AG04450 (cell line): ENCODE measurements at regions not wholly inside any gene's neighbourhood (a gene's known extent, or its start where the extent isn't known, plus 50 kb on each side); places are given as distances from the start of the nearest gene placed in this dataset.

Experiments
- CTCF ChIA-PET: fragments of 300-600, 350-600 bp; formaldehyde crosslinking; extraction: SDS; loops from one replicate; lab custom pipeline; 2022; ENCODE audit warnings: antibody characterized with exemption, inconsistent platforms; lab: Charles Lee
- POLR2A ChIA-PET: fragments of 350-600 bp; formaldehyde crosslinking; extraction: SDS; loops from one replicate; lab custom pipeline; 2021; ENCODE audit warnings: antibody characterized with exemption, inconsistent platforms; lab: Yijun Ruan, JAX
- DNase-seq: peaks from one replicate; pipeline ENCODE4 v3.0.0-alpha.2; 2011; ENCODE audit warnings: low read depth, low spot score
- H3K27ac ChIP-seq: one replicate; pipeline ENCODE4 v1.5.1; 2012; ENCODE audit warnings: low read depth, low read length, control low read depth
- H3K27me3 ChIP-seq: one replicate; pipeline ENCODE4 v1.6.0; 2012; ENCODE audit warnings: low read length; ENCODE audit not compliant: control insufficient read depth, insufficient read depth
- H3K4me3 ChIP-seq: 2 replicates; pipeline ENCODE4 v1.5.1; 2011; ENCODE audit warnings: mild to moderate bottlenecking, low read depth, low read length, control low read depth
- H3K9me3 ChIP-seq: 2 replicates; pipeline ENCODE4 v1.5.1; 2012; ENCODE audit warnings: low read length; ENCODE audit not compliant: control insufficient read depth, insufficient read depth
- CTCF ChIP-seq: IDR thresholded peaks from 2 replicates; pipeline ENCODE4 v1.5.1; 2011; ENCODE audit warnings: low read depth, low read length, control low read depth, inconsistent platforms

GRCh38 chr7:110573862-110574528 is 516.9 kb upstream of the LRRN3 start:
- peak overlapping the region; percentile 89 for H3K27ac ChIP-seq
- no peak for TF ChIP-seq CTCF
- CTCF ChIA-PET: interaction anchor here (1.5 kb wide), 1 partner anchor 18 kb away, joined by 6 read pairs; no protein-coding TSS in a partner anchor
- no peaks in the 10 kb centered on the region for H3K9me3 ChIP-seq
- H3K27me3 ChIP-seq: no peaks in the 10 kb centered on the region
- POLR2A ChIA-PET: interaction anchor here (0.9 kb wide), 1 partner anchor 40 kb away, joined by 3 read pairs; no protein-coding TSS in a partner anchor
- H3K4me3 ChIP-seq: no peak overlapping the region
- DNase-seq: peak; percentile 85

- H3K4me3 ChIP-seq: no peak overlapping the region
- POLR2A ChIA-PET: no interaction called here
- no peak for DNase-seq
- TF ChIP-seq CTCF: no peak
- H3K27ac ChIP-seq: no peak overlapping the region
- no peaks in the 10 kb centered on the region for H3K27me3 ChIP-seq
- CTCF ChIA-PET: no interaction called here
- H3K9me3 ChIP-seq: no peaks in the 10 kb centered on the region
Observed at GRCh38 chr7:110587294-110587693, 503.6 kb upstream of the LRRN3 start.

- no peak for TF ChIP-seq CTCF
- Histone ChIP-seq H3K27ac (no peak overlapping the region), H3K9me3 (no peaks in the 10 kb centered on the region), H3K27me3 (no peaks in the 10 kb centered on the region), H3K4me3 (no peak overlapping the region)
- POLR2A ChIA-PET: no interaction called here
- CTCF ChIA-PET: no interaction called here
- DNase-seq: no peak
Observed at GRCh38 chr7:110590415-110590814, 500.5 kb upstream of the LRRN3 start.

GRCh38 chr7:110591341-110591740 is 499.6 kb upstream of the LRRN3 start:
- H3K27ac ChIP-seq: no peak overlapping the region
- TF ChIP-seq CTCF: no peak
- no peak for DNase-seq
- CTCF ChIA-PET: interaction anchor here (1.5 kb wide), 1 partner anchor 18 kb away, joined by 6 read pairs; no protein-coding TSS in a partner anchor
- POLR2A ChIA-PET: interaction anchor here (0.7 kb wide), 1 partner anchor 52 kb away, joined by 3 read pairs; no protein-coding TSS in a partner anchor
- H3K9me3 ChIP-seq: no peaks in the 10 kb centered on the region
- no peak overlapping the region for H3K4me3 ChIP-seq
- H3K27me3 ChIP-seq: no peaks in the 10 kb centered on the region

GRCh38 chr7:110592557-110592956 is 498.4 kb upstream of the LRRN3 start:
- no peak for TF ChIP-seq CTCF
- no peak overlapping the region for H3K4me3 ChIP-seq
- CTCF ChIA-PET: no interaction called here
- no peak for DNase-seq
- no peaks in the 10 kb centered on the region for H3K9me3 ChIP-seq
- no peak overlapping the region for H3K27ac ChIP-seq
- H3K27me3 ChIP-seq: no peaks in the 10 kb centered on the region
- POLR2A ChIA-PET: no interaction called here
